B cell (primary cell): ENCODE measurements at regions not wholly inside any gene's neighbourhood (a gene's known extent, or its start where the extent isn't known, plus 50 kb on each side); places are given as distances from the start of the nearest gene placed in this dataset.
"Not testable (repeated sequence)": the region's sequence is repeated elsewhere in the genome, so short reads cannot be mapped to it uniquely, and the experiment has no call there.

Experiments
- ATAC-seq: fragments of 200-7000 bp; cut with Tn5 transposase; one replicate; pipeline ENCODE4 v1.10.0; 2021; ENCODE audit warnings: low read depth, mild to moderate bottlenecking, moderate number of reproducible peaks, moderate library complexity
- CTCF ChIA-PET: fragments of 350-600 bp; sonication (Branson Sonifier 250); formaldehyde crosslinking; loops from one replicate; lab custom pipeline; 2021; ENCODE audit warnings: antibody characterized with exemption, inconsistent platforms; lab: Charles Lee
- POLR2A ChIA-PET: fragments of 350-600 bp; sonication (Branson Sonifier 250); formaldehyde crosslinking; loops from one replicate; lab custom pipeline; 2021; ENCODE audit warnings: antibody characterized with exemption; lab: Charles Lee
- DNase-seq: peaks from one replicate; pipeline ENCODE4 v3.0.0; 2013
- H2AFZ ChIP-seq: 2 replicates; pipeline ENCODE4 v1.6.1; 2012; ENCODE audit warnings: mild to moderate bottlenecking, low read depth, low read length; ENCODE audit not compliant: insufficient read depth, poor library complexity, severe bottlenecking
- H3K27ac ChIP-seq, 2 donors: 1 replicate in 1 of 2; 2 replicates in 1 of 2; pipeline ENCODE4 v1.5.1; 2012 to 2013; ENCODE audit warnings: low read length in 2 of 2, mild to moderate bottlenecking in 2 of 2, moderate library complexity in 1 of 2
- H3K27me3 ChIP-seq, 4 experiments: fragments of 200-600 bp in 1 of 4; sonication (generic) in 1 of 4; replicated peaks in 1 of 4; 1 replicate in 2 of 4; 2 replicates in 2 of 4; pipeline versions ENCODE4 v1.6.1 to v1.7.0; 2013 to 2016; ENCODE audit warnings: low read length in 3 of 4, mild to moderate bottlenecking in 2 of 4, mixed read lengths in 1 of 4, moderate library complexity in 1 of 4; ENCODE audit not compliant: insufficient read depth in 4 of 4, control insufficient read depth in 3 of 4; ENCODE audit errors: control extremely low read depth in 1 of 4
- H3K36me3 ChIP-seq, 2 experiments: replicated peaks in 1 of 2; 1 replicate in 1 of 2; 2 replicates in 1 of 2; pipeline versions ENCODE4 v1.6.1 to v1.7.1; 2013; ENCODE audit warnings: low read length in 1 of 2; ENCODE audit not compliant: insufficient read depth in 2 of 2, control insufficient read depth in 1 of 2; ENCODE audit errors: control extremely low read depth in 1 of 2, extremely low read depth in 1 of 2
- H3K4me1 ChIP-seq, 2 donors: fragments of 200-600 bp in 1 of 2; sonication (generic) in 1 of 2; 1 replicate in 1 of 2; 2 replicates in 1 of 2; pipeline versions ENCODE4 v1.5.1 to v1.6.1; 2013 to 2017; ENCODE audit warnings: low read length in 2 of 2; ENCODE audit not compliant: control insufficient read depth in 2 of 2, insufficient read depth in 2 of 2
- H3K4me2 ChIP-seq: replicated peaks from 2 replicates; pipeline ENCODE3; 2012; ENCODE audit warnings: mild to moderate bottlenecking, low read depth, low read length; ENCODE audit not compliant: poor library complexity, severe bottlenecking
- H3K4me3 ChIP-seq, 5 experiments: fragments of 200-600 bp in 1 of 5; sonication (generic) in 1 of 5; 1 replicate in 3 of 5; 2 replicates in 2 of 5; pipeline versions ENCODE4 v1.5.1 to v1.7.0; 2011 to 2016; ENCODE audit warnings: low read length in 4 of 5, mild to moderate bottlenecking in 4 of 5, low read depth in 2 of 5, control low read depth in 1 of 5, moderate library complexity in 1 of 5; ENCODE audit not compliant: insufficient read depth in 1 of 5; ENCODE audit errors: control extremely low read depth in 1 of 5, extremely low read depth in 1 of 5
- H3K79me2 ChIP-seq: fragments of 200-600 bp; sonication (generic); one replicate; pipeline ENCODE4 v1.6.0; 2016; ENCODE audit warnings: low read length; ENCODE audit not compliant: control insufficient read depth, insufficient read depth
- H3K9ac ChIP-seq: fragments of 200-600 bp; sonication (generic); 2 replicates; pipeline ENCODE4 v1.6.1; 2017; ENCODE audit warnings: mild to moderate bottlenecking, low read length, moderate library complexity
- H3K9me3 ChIP-seq, 3 donors: one replicate each; pipeline versions ENCODE4 v1.6.1 to v1.7.1; 2013; ENCODE audit warnings: low read length in 2 of 3; ENCODE audit not compliant: control insufficient read depth in 2 of 3, insufficient read depth in 1 of 3; ENCODE audit errors: control extremely low read depth in 1 of 3
- H4K20me1 ChIP-seq: 2 replicates; pipeline ENCODE4 v1.6.0; 2012; ENCODE audit warnings: mild to moderate bottlenecking, low read length; ENCODE audit not compliant: insufficient read depth, control insufficient read depth, poor library complexity, severe bottlenecking
- H3K27ac Mint-ChIP-seq: one replicate; pipeline ENCODE4 v1.8.0; 2021; ENCODE audit warnings: mixed read lengths
- H3K27me3 Mint-ChIP-seq: one replicate; pipeline ENCODE4 v1.8.0; 2021; ENCODE audit warnings: mixed read lengths
- H3K4me1 Mint-ChIP-seq: one replicate; pipeline ENCODE4 v1.8.0; 2021; ENCODE audit warnings: mixed read lengths
- H3K4me3 Mint-ChIP-seq: one replicate; pipeline ENCODE4 v1.8.0; 2021; ENCODE audit warnings: mixed read lengths
- H3K9me3 Mint-ChIP-seq: one replicate; pipeline ENCODE4 v1.8.0; 2022; ENCODE audit warnings: mixed read lengths; ENCODE audit not compliant: insufficient read depth
- CTCF ChIP-seq: fragments of 200-600 bp; IDR thresholded peaks from one replicate; pipeline ENCODE4 v1.8.0; 2022; ENCODE audit warnings: antibody characterized with exemption, mild to moderate bottlenecking
- EZH2 ChIP-seq: IDR thresholded peaks from 2 replicates; pipeline ENCODE4 v1.6.1; 2012; ENCODE audit warnings: borderline replicate concordance, low read depth, mild to moderate bottlenecking, moderate library complexity, low read length; ENCODE audit not compliant: insufficient read depth, poor library complexity, severe bottlenecking
- WGBS: methylation state at CpG from one replicate; pipeline ENCODE4 v1.1.5; 2013; ENCODE audit warnings: missing lambda C conversion rate; ENCODE audit not compliant: insufficient coverage; 5-methylcytosine and 5-hydroxymethylcytosine counted together
- intact Hi-C: fragments of 100-400 bp; cut with micrococcal nuclease; formaldehyde crosslinking; loops from one replicate; pipeline ENCODE4 v1.10.0; 2022

GRCh38 chr1:818618-819291, 105.0 kb upstream of the SAMD11 start:
- Mint-ChIP-seq H3K27ac (no peak overlapping the region), H3K4me1 (peaks cover 8% of the 10 kb centered on the region), H3K27me3 (no peaks in the 10 kb centered on the region), H3K9me3 (no peaks in the 10 kb centered on the region), H3K4me3 (no peak overlapping the region)
- Histone ChIP-seq H3K9ac (no peak overlapping the region), H3K36me3 (no peaks in the 10 kb centered on the region), H3K79me2 (peaks cover 38% of the 10 kb centered on the region), H3K4me1 (no peaks in the 10 kb centered on the region), H3K4me2 (no peak overlapping the region), H3K9me3 (no peaks in the 10 kb centered on the region), H3K27me3 (no peaks in the 10 kb centered on the region), H2AFZ (no peak overlapping the region), H3K27ac (no peak overlapping the region), H3K4me3 (no peak overlapping the region), H4K20me1 (peaks cover 40% of the 10 kb centered on the region)
- DNase-seq (no peak), ATAC-seq (no peak)
- CTCF ChIA-PET, result no interaction called here
- intact Hi-C loops, result no loop called here
- TF ChIP-seq CTCF (no peak), EZH2 (no peak)
- 95% methylated on average over 12 of the region's 13 CpGs for WGBS
- POLR2A ChIA-PET, result no interaction called here

- ChIA-PET POLR2A (no interaction called here), CTCF (no interaction called here)
- no peak overlapping the region for H3K4me2 ChIP-seq
- Mint-ChIP-seq H3K4me3 (no peak overlapping the region), H3K27me3 (no peaks in the 10 kb centered on the region), H3K9me3 (no peaks in the 10 kb centered on the region), H3K27ac (no peak overlapping the region), H3K4me1 (peaks cover 13% of the 10 kb centered on the region)
- TF ChIP-seq EZH2 (no peak), CTCF (no peak)
- no peaks in the 10 kb centered on the region for H3K36me3 ChIP-seq
- peaks cover 43% of the 10 kb centered on the region for H3K79me2 ChIP-seq
- H3K9me3 ChIP-seq, result no peaks in the 10 kb centered on the region
- no peak overlapping the region for H3K9ac ChIP-seq
- no peak overlapping the region for H3K27ac ChIP-seq
- ATAC-seq (no peak), DNase-seq (no peak)
- no peak overlapping the region for H2AFZ ChIP-seq
- H3K4me1 ChIP-seq, result peaks cover 0 to 4% of the 10 kb centered on the region in 2 donors
- no peak overlapping the region for H3K4me3 ChIP-seq
- no peaks in the 10 kb centered on the region for H3K27me3 ChIP-seq
- 97% methylated on average over 7 of the region's 7 CpGs for WGBS
- intact Hi-C loops, result no loop called here
- H4K20me1 ChIP-seq, result peaks cover 40% of the 10 kb centered on the region
Measured at GRCh38 chr1:820962-821361, 102.8 kb upstream of the SAMD11 start.

GRCh38 chr1:826808-827207, 96.9 kb upstream of the SAMD11 start:
- Histone ChIP-seq H3K4me2 (peak overlapping the region; percentile 53), H3K4me3 (peak overlapping the region in 4 of 5 experiments; percentile 61 to 70 (median 65)), H3K27ac (peak overlapping the region; percentile 85 to 87), H3K9ac (peak overlapping the region; percentile 69), H4K20me1 (peaks cover 17% of the 10 kb centered on the region), H2AFZ (peak overlapping the region; percentile 75), H3K79me2 (peaks cover 30% of the 10 kb centered on the region)
- H3K36me3 ChIP-seq, H3K9me3 ChIP-seq, H3K4me1 ChIP-seq, H3K9me3 Mint-ChIP-seq, H3K27me3 ChIP-seq, CTCF ChIA-PET, ATAC-seq, POLR2A ChIA-PET, H3K27me3 Mint-ChIP-seq, intact Hi-C loops: not testable (repeated sequence)
- peaks cover 20% of the 10 kb centered on the region for H3K4me1 Mint-ChIP-seq
- WGBS, result 0% methylated on average over 3 of the region's 21 CpGs
- peak overlapping the region; percentile 94 for H3K27ac Mint-ChIP-seq
- peak; percentile 37 for DNase-seq
- H3K4me3 Mint-ChIP-seq, result peak overlapping the region; percentile 91
